ENCODE measurements at regions not wholly inside any gene's neighbourhood (a gene's known extent, or its start where the extent isn't known, plus 50 kb on each side); places are given as distances from the start of the nearest gene placed in this dataset.

DNA sequence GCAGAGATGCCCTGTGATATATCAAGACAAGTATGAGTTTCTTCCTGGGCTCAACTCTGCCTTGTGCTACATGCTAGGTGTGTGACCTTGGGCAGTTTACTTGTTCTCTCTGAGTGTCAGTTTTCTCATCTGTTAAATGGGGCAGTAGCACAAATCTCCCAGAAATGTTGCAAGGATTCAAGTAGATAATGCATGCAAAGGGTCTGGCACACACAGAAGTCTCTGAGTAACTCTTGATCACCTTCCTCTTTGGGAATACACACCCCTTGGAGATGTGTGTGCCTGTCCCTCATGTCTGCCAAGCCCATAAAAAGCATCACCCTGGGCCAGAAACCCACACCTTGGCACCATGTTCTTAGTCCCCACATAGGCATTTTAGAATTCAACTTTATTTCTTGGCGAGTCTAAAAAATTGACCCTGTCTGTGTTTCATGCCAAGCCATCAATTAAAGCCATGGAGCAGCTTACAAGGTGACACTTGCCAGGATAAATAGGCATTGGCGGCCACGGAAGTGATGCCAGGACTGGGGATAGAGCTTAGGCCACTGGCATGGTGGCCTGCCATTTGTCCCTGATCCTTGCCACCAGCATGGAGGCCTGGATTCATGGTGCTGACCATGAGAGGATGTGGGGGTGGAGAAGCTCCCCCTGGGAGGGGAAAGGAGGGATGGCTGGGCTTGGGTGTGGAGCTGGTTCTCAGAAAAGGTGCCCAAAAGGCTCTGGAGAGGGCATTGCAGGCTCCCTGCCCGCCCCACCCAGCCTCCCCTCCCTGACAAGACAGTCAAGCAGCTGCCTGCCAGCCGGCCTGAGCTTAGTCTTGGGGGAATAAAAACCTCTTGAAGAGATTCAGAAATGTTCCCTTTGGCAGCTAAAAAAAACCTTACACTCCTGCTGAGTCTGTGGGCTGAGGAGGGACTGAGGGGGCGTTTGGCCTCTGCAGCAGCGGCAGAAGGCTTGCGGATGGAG lies 118.0 kb upstream of the IPO9 start:
- DNase-seq, result no peak

DNA sequence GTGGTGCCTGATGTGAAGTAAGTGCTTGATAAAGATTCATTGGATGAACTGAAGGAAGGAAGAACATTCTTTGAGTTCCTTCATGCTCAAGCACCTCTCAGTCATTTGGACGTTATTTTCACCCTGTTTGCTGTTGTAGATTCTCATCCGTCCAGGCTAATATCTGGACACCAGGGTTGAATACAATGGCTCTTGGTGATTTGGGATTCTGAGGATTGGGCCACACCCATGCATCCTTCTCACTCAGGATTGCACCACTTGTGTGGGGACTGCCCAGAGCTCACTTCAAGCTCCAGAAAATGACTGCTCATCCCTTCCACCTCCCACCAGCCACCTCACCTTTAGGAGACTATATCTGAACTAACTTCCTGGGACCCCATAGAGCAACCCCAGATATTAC lies 117.1 kb upstream of the IPO9 start:
- DNase-seq, result no peak

DNA sequence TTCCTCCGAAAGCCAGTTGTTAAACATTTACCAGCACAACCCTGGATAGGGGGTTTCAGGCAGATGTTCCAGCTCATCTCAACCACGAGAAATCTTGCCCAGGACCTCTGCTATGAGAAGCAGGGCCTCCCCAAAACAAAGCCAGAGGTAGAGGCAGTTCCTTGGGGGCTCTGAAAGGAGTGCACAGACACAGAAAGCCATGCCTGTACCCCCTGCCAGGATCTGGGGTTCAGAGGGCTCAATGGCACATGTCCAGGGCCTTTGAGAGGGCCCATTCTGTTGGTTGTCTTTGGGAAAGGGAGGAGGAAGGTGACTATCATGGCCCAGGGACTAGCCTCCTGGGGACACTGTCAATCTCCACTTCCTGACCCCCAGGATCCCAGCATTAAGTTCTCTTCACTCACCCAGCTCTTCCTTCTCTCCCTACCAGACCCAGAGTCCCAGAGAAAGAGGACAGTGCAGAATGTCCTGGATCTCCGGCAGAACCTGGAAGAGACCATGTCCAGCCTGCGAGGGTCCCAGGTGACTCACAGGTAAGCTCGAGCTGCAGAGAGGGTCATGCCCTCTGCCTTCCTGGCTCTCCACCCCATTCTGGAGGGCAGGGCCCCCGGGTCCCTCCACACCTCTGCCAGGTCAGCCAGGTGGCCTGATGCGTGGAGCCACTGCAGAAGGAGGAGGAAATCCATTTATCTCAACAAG lies 116.4 kb upstream of the IPO9 start:
- DNase-seq, result no peak

DNA sequence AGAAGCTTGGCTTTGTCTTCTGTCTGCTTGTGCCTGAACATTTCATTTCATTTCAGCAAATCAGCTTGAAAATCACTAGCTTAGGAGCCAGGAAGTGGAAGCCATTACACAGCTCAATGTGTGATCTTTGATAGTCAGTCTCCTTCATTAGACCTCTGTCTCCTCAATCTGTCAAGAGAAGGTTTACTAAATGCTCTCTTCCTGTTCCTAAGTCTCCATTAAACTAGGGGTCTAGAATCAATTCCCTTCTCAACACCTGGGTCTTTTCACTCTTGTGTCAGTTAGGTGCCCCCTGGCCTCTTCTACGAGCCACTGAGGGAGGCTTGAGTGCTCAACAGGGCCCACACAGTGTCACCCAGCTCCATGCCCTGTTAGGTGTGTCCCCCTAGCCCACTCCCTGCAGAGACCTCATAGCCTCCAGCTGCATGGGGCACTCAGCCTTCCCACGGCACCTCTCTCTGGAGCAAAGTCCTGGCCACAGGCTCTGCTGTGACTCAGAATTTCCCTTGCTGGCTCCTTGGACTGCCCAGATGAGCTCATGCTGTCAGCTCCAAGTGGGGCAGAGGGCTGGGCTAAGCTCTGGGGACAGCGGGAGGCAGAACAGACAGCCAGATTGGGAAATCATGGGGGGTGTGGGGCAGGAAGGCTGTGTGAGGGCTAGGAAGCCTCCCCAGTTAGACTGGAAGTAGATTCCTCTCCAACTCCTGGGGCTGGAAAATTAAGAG lies 115.7 kb upstream of the IPO9 start:
- no peak for DNase-seq

DNA sequence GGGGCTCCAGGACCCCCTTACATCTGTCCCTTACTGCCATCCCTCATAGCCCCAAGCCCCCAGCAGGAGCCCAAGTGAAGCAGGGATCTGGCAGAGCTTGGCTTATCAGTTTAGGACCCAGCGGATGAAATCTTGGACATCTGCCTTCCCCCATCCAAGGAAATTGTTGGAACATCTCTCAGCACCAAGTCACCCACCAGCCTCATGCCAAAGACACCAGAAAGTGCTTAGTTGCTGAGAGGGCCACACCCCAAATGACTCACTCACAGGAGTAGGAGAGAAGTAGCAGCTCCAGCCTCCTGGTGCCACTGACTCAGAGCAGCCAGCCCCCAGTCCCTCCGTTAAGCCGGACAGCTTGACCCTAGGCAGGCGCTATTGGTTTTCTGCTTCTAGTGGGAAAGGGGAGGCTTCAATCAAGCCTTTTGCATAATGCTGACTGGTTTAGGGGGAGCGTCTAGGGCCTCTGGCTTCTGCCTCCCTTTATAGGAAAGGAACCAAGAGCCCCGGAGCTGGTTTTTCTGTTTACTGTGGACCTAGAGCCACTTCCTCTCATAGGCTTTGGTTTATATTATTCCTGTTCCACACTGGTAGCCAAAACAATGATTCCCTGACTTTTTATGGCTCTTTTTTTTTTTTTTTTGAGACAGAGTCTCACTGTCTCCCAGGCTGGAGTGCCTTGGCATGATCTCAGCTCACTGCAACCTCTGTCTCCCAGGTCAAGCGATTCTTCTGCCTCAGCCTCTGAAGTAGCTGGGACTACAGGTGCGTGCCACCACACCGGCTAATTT lies 114.2 kb upstream of the IPO9 start:
- DNase-seq, result no peak

DNA sequence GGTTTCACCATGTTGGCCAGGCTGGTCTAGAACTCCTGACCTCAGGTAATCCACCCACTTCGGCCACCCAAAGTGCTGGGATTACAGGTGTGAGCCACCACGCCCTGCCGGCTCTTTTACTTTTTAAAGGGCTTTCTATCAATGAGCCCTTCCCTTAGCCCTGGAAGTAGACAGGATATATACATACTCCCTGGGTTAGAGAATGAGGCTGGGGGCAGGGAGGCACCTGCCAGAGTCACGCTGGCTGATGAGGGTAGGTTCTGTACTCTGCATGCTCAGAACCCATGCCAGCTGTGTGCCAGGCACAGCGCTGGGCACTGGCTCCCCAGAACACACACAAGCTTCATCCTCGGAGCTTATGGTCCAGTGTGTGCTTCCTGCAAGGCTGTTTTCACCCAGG lies 113.6 kb upstream of the IPO9 start:
- no peak for DNase-seq

DNA sequence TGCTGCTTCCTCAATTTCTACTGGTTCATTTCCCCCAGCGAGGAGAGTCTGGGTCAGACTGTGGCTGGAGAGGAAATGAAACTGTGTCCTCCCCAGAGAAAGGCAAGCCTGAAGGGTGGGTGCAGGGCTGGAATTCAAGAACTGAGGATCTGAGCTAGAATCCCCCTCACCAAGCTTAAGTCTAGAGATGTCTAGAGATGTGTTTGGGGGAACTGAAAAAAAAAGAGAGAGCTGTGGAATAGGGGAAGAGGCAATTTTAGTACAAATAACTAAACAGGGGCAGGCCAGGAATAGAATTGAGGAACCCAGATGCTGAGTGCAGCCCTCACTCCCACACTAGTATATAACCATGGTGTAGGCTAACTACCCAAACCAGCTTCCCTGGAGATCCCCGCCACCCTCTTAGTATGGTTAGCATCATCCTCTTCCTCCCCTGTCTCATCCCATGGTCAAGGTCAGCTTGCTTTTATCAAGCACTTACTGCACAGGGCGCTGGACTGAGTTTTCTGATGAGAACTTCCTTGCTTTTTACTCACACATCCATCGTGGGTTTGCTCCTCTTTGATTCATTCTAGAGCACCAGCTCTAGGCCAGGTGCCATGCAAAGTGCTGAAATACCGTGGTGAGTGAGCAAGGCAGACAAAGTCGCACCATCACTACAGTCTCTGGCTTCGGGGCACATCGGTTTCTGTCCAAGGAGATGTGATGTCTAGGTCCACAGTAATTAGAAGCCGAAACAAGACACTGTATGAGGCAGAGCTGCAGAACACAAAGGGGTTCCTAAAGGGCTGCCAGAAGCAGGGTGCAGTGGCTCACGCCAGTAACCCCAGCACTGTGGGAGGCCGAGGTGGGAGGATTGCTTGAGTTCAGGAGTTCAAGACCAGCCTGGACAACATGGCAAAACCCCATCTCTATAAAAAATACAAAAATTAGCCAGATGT lies 112.9 kb upstream of the IPO9 start:
- DNase-seq, result no peak

DNA sequence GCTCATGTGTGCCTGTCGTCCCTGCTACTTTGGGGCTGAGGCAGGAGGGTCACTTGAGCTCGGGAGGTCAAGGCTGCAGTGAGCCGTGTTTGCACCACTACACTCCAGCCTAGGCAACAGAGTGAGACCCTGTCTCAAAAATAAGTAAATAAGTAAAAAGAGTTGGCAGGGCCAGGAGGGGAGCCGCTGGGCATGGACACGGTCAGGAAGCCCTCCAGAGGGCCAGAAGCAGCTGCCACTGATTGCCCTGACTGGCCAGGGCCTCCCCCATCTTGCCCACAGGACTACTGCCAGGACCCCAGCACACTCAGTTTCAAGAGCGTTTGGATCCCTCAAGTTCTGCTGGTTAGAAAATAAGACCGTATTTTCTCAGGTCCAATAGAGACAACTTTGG lies 112.2 kb upstream of the IPO9 start:
- no peak for DNase-seq

DNA sequence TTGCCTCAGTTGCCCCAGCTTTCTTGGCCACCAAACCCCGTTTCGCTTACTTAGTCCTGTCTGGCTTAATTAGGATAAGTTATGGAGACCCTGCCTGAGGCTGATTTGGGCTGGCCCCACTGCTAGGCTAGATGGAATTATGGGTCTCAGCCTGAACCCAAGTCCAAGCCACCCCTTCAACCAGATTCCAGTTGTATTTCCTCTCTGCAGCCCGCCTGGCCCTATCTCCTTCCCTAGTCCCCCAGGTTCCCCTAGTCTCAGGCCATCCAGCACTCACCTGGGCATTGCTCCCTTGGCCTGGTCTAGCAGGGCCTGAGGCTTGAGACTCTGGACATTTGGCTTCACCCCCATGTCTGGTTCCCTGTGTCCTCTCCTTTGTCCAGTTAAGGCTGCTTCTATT lies 111.7 kb upstream of the IPO9 start:
- DNase-seq, result no peak

DNA sequence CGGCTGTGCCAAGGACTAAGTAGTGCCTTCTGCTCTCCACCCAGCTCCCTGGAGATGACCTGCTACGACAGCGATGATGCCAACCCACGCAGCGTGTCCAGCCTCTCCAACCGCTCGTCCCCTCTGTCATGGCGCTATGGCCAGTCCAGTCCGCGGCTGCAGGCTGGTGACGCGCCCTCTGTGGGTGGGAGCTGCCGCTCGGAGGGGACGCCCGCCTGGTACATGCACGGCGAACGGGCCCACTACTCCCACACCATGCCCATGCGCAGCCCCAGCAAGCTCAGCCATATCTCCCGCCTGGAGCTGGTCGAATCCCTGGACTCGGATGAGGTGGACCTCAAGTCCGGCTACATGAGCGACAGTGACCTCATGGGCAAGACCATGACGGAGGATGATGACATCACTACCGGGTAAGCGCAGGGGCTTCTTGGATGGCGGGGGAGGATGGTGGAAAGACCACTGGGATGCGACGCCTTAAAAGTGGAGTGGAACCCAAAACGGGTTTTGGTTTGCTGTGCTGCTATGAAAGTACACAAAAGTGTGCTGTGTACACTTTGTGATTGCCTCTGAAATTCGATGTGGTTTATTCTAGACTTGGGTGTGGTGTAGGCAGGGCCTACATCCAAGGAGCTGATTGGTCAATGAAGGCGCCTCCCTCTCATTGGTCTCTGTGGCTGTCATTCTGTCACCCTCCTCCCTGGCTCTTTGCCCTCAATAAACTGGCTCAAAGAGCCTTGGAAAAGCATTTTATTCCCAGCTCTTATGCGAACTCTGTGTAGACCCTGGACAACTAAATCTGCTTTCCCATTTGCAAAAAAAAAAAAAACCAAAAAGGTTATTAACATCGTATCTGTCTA lies 110.4 kb upstream of the IPO9 start:
- no peak for DNase-seq

DNA sequence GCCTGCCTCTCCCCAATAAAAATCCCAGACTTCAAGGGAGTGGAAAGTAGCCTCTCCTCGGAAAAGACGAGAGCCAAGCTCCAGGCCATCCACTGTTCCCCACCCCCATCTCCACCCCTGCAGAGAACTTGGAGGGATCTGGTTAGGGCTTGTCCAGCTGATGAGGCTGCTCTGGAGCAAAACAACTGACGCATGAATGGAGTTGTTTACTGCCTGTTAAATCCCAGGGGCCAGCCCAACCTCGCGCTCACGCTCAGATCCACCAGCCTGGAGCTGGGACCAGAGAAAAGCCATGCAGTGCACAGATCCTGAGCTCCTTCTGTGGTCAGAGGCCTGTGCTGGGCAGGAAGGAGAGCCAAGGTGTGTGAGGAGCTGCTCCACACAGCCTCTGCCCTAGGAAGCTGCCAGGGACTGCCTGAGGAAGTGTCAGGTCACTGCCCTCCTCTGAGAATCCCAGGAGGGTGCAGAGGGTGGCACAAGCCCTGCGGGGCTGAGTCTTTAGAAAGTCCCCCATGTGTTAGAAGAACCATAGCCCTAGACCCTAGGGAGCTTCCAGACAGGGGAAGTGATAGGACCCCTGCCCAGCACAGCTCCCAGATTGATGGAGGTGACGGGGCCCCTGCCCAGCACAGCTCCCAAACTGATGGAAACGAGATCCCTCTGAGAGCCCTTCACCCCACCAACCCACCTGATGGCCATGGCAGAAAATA lies 109.0 kb upstream of the IPO9 start:
- no peak for DNase-seq

DNA sequence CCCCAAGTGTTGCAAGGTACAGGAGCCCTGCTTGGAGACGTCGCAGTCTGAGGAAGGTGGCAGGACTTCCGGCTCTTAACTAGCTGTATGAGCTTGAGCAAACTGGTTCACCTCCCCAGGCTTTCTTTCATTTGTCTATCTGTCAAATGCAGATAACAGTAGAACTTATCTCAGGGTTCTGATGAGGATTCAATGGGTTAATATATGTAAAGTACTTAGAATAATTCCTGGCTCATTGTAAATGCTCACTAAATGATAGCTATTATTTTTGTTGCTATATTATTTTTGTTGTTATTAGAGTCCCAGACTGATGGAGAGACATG lies 108.5 kb upstream of the IPO9 start:
- no peak for DNase-seq

DNA sequence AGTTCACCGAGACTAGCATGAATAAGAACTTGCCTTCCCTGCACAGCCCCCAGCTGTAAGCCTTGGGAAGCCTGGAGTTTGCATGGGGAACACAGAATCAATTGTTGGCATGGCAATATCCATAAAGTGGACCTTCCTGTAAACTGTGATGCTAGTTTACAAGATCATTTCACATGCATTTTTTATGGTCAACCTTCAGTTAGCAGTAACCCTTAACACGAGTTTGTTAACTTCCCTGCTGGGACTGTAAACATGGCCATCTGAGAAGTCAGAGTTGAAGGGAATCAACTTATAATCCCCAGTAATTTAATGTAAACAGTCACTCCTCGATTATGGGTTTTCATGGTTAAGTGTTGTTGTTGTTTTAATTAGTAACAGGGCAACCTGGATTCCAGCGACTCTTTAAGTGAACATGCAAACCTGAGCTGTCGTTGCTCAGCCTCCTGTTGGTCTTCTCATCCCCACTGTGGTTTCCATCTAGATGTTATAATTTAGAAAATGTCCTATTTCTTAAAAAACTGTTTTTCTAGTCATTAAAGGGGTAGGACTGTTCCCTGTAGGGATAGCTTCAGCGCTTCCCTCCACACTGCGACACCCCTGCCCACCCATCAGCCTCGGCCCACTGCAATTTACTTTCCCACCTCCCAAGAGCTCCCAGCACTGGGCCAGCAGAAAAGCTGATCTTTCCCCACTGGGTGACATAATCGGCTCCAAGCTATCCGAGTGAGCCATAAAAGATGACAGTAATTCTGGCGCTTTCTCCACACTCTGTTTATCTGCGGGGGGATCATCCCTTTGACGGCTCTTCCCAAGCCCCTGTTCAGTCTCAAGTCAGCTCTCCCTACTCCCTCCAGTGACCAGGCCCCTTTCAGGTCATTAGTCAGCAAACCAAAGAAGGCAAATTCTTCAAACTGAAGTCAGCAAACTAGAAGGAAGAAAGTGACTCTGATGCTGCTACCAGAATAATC lies 107.6 kb upstream of the IPO9 start:
- DNase-seq, result no peak

DNA sequence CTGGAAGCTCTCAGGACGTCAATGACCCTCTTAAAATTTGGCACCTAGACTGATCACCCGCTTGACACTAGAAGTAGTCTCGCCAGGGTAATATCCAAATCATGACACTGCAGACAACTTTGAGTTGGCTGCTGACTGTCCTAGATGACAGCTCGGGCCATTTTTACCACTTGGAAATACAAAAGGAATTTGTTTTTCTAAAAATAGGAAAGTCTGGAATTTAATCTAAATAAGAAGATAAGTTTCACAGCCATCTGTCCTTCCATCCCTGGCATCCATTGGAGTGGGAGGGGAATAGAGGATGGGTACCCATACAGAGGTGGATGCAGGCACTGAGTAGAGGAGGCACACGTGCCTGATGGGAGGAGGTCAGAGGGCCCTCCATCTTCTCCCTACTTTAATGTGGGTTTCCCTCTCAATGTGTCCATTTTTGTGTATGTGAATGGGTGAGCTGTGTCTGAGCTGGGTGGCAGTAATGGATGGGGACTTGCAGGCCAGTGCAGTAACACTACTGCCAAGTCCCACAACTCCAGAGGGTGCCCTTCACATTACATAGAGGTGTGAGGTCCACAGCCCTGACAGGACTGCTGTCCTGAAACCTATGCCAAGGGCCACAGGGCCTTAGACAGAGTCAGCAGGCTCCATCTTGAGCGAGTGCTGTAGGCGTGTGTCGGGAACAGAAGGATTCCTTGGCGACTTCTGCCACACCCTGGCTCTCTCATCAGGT lies 104.8 kb upstream of the IPO9 start:
- DNase-seq, result no peak

DNA sequence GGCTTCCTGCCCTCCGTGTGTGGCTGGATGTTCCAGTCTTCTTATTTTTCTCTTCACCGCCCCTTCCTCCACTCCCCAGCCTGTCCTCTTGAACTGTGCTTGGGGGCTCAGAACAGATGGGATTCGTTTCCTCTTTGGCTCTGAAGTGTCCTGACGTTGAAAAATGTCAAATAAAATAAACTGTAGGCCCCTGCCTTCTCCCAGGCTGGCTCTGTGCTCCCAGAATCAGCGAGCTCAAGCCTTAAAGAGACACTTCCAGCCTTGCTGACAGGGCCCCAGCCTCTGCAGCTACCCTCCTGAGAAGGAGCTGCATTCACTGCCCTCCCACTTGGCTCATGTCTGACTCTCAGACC lies 104.2 kb upstream of the IPO9 start:
- DNase-seq, result no peak

DNA sequence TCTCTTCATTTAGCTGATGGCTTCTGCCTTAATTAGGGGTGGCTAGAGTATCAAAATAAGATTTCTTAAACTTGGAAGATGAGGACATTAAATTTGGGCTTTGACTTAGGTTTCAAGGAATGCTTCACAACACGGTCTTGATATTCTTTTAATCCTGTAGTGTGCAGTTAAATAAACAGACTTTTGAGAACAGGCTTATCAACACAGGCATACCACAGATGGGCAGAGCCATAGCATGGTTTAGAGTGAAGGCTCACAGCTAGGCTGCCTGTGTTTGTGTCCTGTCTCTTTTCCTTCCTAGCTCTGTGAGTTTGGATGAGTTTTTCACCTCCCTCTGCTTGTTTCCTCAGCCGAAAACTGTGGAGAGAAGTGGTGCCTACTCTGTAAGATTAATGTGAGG lies 102.3 kb upstream of the IPO9 start:
- DNase-seq, result no peak

DNA sequence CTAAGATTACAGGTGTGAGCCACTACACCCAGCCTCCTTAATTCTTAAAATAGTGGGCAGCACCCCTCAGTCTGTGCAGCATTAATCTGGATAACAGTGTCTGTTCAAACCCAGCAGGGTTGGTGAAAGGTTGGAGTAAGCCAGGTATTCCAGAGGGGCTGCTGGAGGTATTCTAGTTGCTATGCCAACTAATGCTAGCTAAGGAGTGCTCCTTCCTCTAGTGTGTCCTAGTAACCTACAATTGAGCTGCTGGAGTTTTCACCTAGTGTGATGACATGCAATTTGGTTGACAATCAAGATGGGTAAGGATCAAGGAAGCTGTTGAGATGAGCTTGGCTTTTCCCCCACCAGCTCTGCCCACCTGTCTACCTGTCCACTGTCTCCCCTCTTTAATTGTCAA lies 100.2 kb upstream of the IPO9 start:
- DNase-seq, result no peak

DNA sequence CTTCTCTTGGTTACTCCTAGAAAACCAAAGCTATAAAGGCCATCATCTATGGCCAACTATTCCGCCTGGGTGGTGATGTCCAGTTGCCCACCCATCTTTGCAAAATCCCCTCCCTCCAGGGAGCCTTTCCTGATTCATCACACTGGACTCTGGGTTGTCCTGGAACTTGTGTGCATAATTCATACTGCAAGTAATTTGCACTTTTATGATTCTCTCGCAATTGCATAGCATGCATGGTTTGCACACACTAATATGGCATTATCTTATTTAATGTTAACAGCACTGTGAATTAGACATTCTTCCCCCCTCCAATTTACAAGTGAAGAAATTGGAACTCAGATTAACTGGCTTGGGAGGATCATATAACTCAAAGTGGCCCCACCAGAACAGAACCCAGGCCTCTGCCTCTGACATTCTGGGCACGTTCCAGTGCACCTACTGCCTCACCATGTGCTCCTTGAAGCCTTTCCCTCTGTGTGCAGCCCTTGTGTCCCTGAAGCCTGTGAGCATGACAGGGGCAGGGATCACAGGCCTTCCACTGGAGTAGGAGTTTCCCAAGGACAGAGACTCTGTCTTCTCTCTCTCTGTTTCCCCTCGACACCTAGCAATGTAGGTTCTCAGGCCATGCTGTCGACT lies 98.9 kb upstream of the IPO9 start:
- no peak for DNase-seq
